ENCODE measurements at regions not wholly inside any gene's neighbourhood (a gene's known extent, or its start where the extent isn't known, plus 50 kb on each side); places are given as distances from the start of the nearest gene placed in this dataset.

- Histone ChIP-seq H3K4me1 (ENCODE audit: control insufficient read depth, insufficient read depth, low read length) (no peaks in the 10 kb centered on the region), H3K36me3 (ENCODE audit: control insufficient read depth, insufficient read depth, low read length) (no peaks in the 10 kb centered on the region), H3K27me3 (ENCODE audit: control insufficient read depth, insufficient read depth, low read length) (no peaks in the 10 kb centered on the region), H3K4me3 (ENCODE audit: low read length) (no peak overlapping the region), H3K9me3 (ENCODE audit: control insufficient read depth, insufficient read depth, low read length) (no peaks in the 10 kb centered on the region), H3K27ac (ENCODE audit: low read length) (no peak overlapping the region)
- Mint-ChIP-seq H3K9me3 (no peaks in the 10 kb centered on the region), H3K27me3 (ENCODE audit: low read depth in 2 of 2) (peaks cover 0 to 2% of the 10 kb centered on the region in 2 donors), H3K27ac (no peak overlapping the region), H3K4me3 (no peak overlapping the region), H3K4me1 (no peaks in the 10 kb centered on the region), H3K36me3 (no peaks in the 10 kb centered on the region)
- intact Hi-C loops (cut with micrococcal nuclease), result no loop called here
- DNase-seq (no peak), ATAC-seq (no peak)
- whole genome bisulfite sequencing (ENCODE audit: insufficient coverage), result 80% methylated on average over 2 of the region's 2 CpGs
- no peak for TF ChIP-seq CTCF (IDR thresholded peaks at IDR 0.05)
Measured at GRCh38 chr3:40911264-40911663, 288.0 kb upstream of the CTNNB1 start.

GRCh38 chr3:40911928-40912327 lies 287.4 kb upstream of the CTNNB1 start:
- Histone ChIP-seq H3K4me3 (ENCODE audit: low read length) (no peak overlapping the region), H3K4me1 (ENCODE audit: control insufficient read depth, insufficient read depth, low read length) (no peaks in the 10 kb centered on the region), H3K27me3 (ENCODE audit: control insufficient read depth, insufficient read depth, low read length) (no peaks in the 10 kb centered on the region), H3K36me3 (ENCODE audit: control insufficient read depth, insufficient read depth, low read length) (no peaks in the 10 kb centered on the region), H3K27ac (ENCODE audit: low read length) (no peak overlapping the region), H3K9me3 (ENCODE audit: control insufficient read depth, insufficient read depth, low read length) (no peaks in the 10 kb centered on the region)
- no CpG with 5 or more reads among the region's 1 CpG for WGBS (ENCODE audit: insufficient coverage)
- Mint-ChIP-seq H3K9me3 (no peaks in the 10 kb centered on the region), H3K4me3 (no peak overlapping the region), H3K36me3 (no peaks in the 10 kb centered on the region), H3K4me1 (no peaks in the 10 kb centered on the region), H3K27me3 (ENCODE audit: low read depth in 2 of 2) (peaks cover 0 to 2% of the 10 kb centered on the region in 2 donors), H3K27ac (no peak overlapping the region)
- DNase-seq (no peak), ATAC-seq (no peak)
- no peak for TF ChIP-seq CTCF (IDR thresholded peaks at IDR 0.05)
- intact Hi-C loops (cut with micrococcal nuclease), result no loop called here

GRCh38 chr3:40912461-40912860 lies 286.8 kb upstream of the CTNNB1 start:
- no peaks in the 10 kb centered on the region for H3K27me3 ChIP-seq (ENCODE audit: control insufficient read depth, insufficient read depth, low read length)
- H3K27ac ChIP-seq (ENCODE audit: low read length), result no peak overlapping the region
- no peaks in the 10 kb centered on the region for H3K4me1 ChIP-seq (ENCODE audit: control insufficient read depth, insufficient read depth, low read length)
- no peak overlapping the region for H3K4me3 ChIP-seq (ENCODE audit: low read length)
- Mint-ChIP-seq H3K9me3 (no peaks in the 10 kb centered on the region), H3K4me1 (no peaks in the 10 kb centered on the region), H3K4me3 (no peak overlapping the region), H3K36me3 (no peaks in the 10 kb centered on the region), H3K27me3 (ENCODE audit: low read depth in 2 of 2) (peaks cover 0 to 2% of the 10 kb centered on the region in 2 donors), H3K27ac (no peak overlapping the region)
- TF ChIP-seq CTCF (IDR thresholded peaks at IDR 0.05), result no peak
- intact Hi-C loops (cut with micrococcal nuclease), result no loop called here
- DNase-seq (no peak), ATAC-seq (no peak)
- WGBS (ENCODE audit: insufficient coverage), result 84% methylated on average over 4 of the region's 4 CpGs
- H3K9me3 ChIP-seq (ENCODE audit: control insufficient read depth, insufficient read depth, low read length), result no peaks in the 10 kb centered on the region
- no peaks in the 10 kb centered on the region for H3K36me3 ChIP-seq (ENCODE audit: control insufficient read depth, insufficient read depth, low read length)

- no peak overlapping the region for H3K4me3 Mint-ChIP-seq
- 89% methylated on average over 4 of the region's 4 CpGs for WGBS (ENCODE audit: insufficient coverage)
- Histone ChIP-seq H3K36me3 (ENCODE audit: control insufficient read depth, insufficient read depth, low read length) (no peaks in the 10 kb centered on the region), H3K4me3 (ENCODE audit: low read length) (no peak overlapping the region), H3K9me3 (ENCODE audit: control insufficient read depth, insufficient read depth, low read length) (no peaks in the 10 kb centered on the region), H3K27me3 (ENCODE audit: control insufficient read depth, insufficient read depth, low read length) (no peaks in the 10 kb centered on the region), H3K27ac (ENCODE audit: low read length) (no peak overlapping the region), H3K4me1 (ENCODE audit: control insufficient read depth, insufficient read depth, low read length) (no peaks in the 10 kb centered on the region)
- no peak overlapping the region for H3K27ac Mint-ChIP-seq
- ATAC-seq (no peak), DNase-seq (no peak)
- H3K27me3 Mint-ChIP-seq (ENCODE audit: low read depth in 2 of 2), result peaks cover 0 to 2% of the 10 kb centered on the region in 2 donors
- intact Hi-C loops (cut with micrococcal nuclease), result no loop called here
- no peak for TF ChIP-seq CTCF (IDR thresholded peaks at IDR 0.05)
- H3K4me1 Mint-ChIP-seq, result no peaks in the 10 kb centered on the region
- H3K9me3 Mint-ChIP-seq, result no peaks in the 10 kb centered on the region
- H3K36me3 Mint-ChIP-seq, result no peaks in the 10 kb centered on the region
Measured at GRCh38 chr3:40913192-40913591, 286.1 kb upstream of the CTNNB1 start.

Data from natural killer cell (primary cell).